Ishikawa (cell line): ENCODE measurements at regions not wholly inside any gene's neighbourhood (a gene's known extent, or its start where the extent isn't known, plus 50 kb on each side); places are given as distances from the start of the nearest gene placed in this dataset.

Experiments
- CEBPB ChIP-seq: IDR thresholded peaks from 2 replicates; pipeline ENCODE4 v1.6.1; 2012
- MAX ChIP-seq: IDR thresholded peaks from 2 replicates; pipeline ENCODE4 v1.6.1; 2012
- RAD21 ChIP-seq: IDR thresholded peaks from 2 replicates; pipeline ENCODE4 v1.6.1; 2012; ENCODE audit warnings: low read depth
- YY1 ChIP-seq: IDR thresholded peaks from 2 replicates; pipeline ENCODE4 v1.6.1; 2012; ENCODE audit warnings: low read depth

GRCh38 chr2:34736482-34736881, 1137.4 kb upstream of the FAM98A start:
- no peak for TF ChIP-seq RAD21
- TF ChIP-seq MAX: no peak
- no peak for TF ChIP-seq CEBPB
- no peak for TF ChIP-seq YY1
